ENCODE measurements at regions not wholly inside any gene's neighbourhood (a gene's known extent, or its start where the extent isn't known, plus 50 kb on each side); places are given as distances from the start of the nearest gene placed in this dataset.

GRCh38 chr2:67642961-67643360, 245.8 kb downstream of the ETAA1 start:
- H3K27ac Mint-ChIP-seq (ENCODE audit: unreplicated experiment), result no peak overlapping the region
- H3K9me3 Mint-ChIP-seq (ENCODE audit: unreplicated experiment), result peaks cover 15% of the 10 kb centered on the region
- H3K4me3 ChIP-seq (ENCODE audit: low read depth, low read length), result no peak overlapping the region
- no peaks in the 10 kb centered on the region for H3K36me3 Mint-ChIP-seq (ENCODE audit: insufficient read depth, unreplicated experiment)
- ChIA-PET CTCF (no interaction called here), POLR2A (no interaction called here)
- peaks cover 2% of the 10 kb centered on the region; the same call in 1 of the 2 replicates for H3K27me3 ChIP-seq (replicated peaks; ENCODE audit: control insufficient read depth, insufficient read depth, low read length)
- intact Hi-C loops (cut with micrococcal nuclease; ENCODE audit: unreplicated experiment), result no loop called here
- no peaks in the 10 kb centered on the region for H3K36me3 ChIP-seq (ENCODE audit: control insufficient read depth, insufficient read depth, low read length)
- no peaks in the 10 kb centered on the region for H3K4me1 Mint-ChIP-seq (ENCODE audit: low read depth, unreplicated experiment)
- no peaks in the 10 kb centered on the region for H3K4me1 ChIP-seq
- H3K27me3 Mint-ChIP-seq (ENCODE audit: insufficient read depth, unreplicated experiment), result peaks cover 17% of the 10 kb centered on the region
- no peaks in the 10 kb centered on the region; the same call in none of the 2 replicates for H3K9me3 ChIP-seq
- TF ChIP-seq CTCF (IDR thresholded peaks at IDR 0.05; ENCODE audit: insufficient read depth in 1 of 2, low read depth in 1 of 2, low read length in 1 of 2, severe bottlenecking in 1 of 2, unreplicated experiment in 1 of 2), result no peak
- no peak for DNase-seq
- no peak overlapping the region for H3K4me3 Mint-ChIP-seq (ENCODE audit: unreplicated experiment)
- BruUV-seq (replicated peaks), result no TSS peak

- no peak overlapping the region for H3K27ac Mint-ChIP-seq (ENCODE audit: unreplicated experiment)
These were observed 248.4 kb downstream of the ETAA1 start for GRCh38 chr2:67645280-67646138.

More at GRCh38 chr2:67645280-67646138, 248.4 kb downstream of the ETAA1 start:
- no peak for TF ChIP-seq CTCF (IDR thresholded peaks at IDR 0.05; ENCODE audit: insufficient read depth in 1 of 2, low read depth in 1 of 2, low read length in 1 of 2, severe bottlenecking in 1 of 2, unreplicated experiment in 1 of 2)
- no TSS peak for BruUV-seq (replicated peaks)
- intact Hi-C loops (cut with micrococcal nuclease; ENCODE audit: unreplicated experiment), result no loop called here
- ChIA-PET CTCF (no interaction called here), POLR2A (no interaction called here)
- H3K4me3 Mint-ChIP-seq (ENCODE audit: unreplicated experiment), result no peak overlapping the region
- peaks cover under 1% of the 10 kb centered on the region; the same call in 1 of the 2 replicates for H3K27me3 ChIP-seq (replicated peaks; ENCODE audit: control insufficient read depth, insufficient read depth, low read length)
- no peaks in the 10 kb centered on the region for H3K4me1 ChIP-seq
- peaks cover 14% of the 10 kb centered on the region for H3K27me3 Mint-ChIP-seq (ENCODE audit: insufficient read depth, unreplicated experiment)
- H3K4me1 Mint-ChIP-seq (ENCODE audit: low read depth, unreplicated experiment), result no peaks in the 10 kb centered on the region
- no peak for DNase-seq
- H3K9me3 ChIP-seq, result no peaks in the 10 kb centered on the region; the same call in none of the 2 replicates
- H3K9me3 Mint-ChIP-seq (ENCODE audit: unreplicated experiment), result peaks cover 15% of the 10 kb centered on the region
- no peaks in the 10 kb centered on the region for H3K36me3 ChIP-seq (ENCODE audit: control insufficient read depth, insufficient read depth, low read length)
- no peak overlapping the region for H3K4me3 ChIP-seq (ENCODE audit: low read depth, low read length)
- no peaks in the 10 kb centered on the region for H3K36me3 Mint-ChIP-seq (ENCODE audit: insufficient read depth, unreplicated experiment)
